ENCODE measurements at regions not wholly inside any gene's neighbourhood (a gene's known extent, or its start where the extent isn't known, plus 50 kb on each side); places are given as distances from the start of the nearest gene placed in this dataset.

DNA sequence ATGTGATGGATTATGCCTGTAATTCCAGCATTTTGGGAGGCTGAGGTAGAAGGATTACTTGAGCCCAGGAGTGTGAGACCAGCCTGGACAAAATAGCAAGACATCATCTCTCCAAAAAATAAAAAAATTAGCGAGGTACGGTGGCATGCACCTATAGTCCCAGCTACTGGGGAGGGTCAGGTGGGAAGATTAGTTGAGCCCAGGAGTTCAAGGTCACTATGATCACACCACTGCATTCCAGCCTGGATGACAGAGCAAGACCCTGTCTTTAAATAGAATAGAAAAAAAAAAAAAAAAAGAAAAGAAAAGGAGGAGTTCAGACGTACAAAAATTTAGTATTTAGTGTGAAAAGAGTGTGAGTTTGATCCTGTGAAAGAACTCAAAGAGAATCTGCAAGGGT is 154.9 kb downstream of the NR4A2 start:
- TF ChIP-seq POLR2AphosphoS5 (IDR thresholded peaks at IDR 0.05; ENCODE audit: insufficient read depth, low read depth, low read length) (no peak), EZH2 (IDR thresholded peaks at IDR 0.05; ENCODE audit: borderline replicate concordance, low read depth, low read length, severe bottlenecking) (no peak)
- TF ChIP-seq, protein P1, sequence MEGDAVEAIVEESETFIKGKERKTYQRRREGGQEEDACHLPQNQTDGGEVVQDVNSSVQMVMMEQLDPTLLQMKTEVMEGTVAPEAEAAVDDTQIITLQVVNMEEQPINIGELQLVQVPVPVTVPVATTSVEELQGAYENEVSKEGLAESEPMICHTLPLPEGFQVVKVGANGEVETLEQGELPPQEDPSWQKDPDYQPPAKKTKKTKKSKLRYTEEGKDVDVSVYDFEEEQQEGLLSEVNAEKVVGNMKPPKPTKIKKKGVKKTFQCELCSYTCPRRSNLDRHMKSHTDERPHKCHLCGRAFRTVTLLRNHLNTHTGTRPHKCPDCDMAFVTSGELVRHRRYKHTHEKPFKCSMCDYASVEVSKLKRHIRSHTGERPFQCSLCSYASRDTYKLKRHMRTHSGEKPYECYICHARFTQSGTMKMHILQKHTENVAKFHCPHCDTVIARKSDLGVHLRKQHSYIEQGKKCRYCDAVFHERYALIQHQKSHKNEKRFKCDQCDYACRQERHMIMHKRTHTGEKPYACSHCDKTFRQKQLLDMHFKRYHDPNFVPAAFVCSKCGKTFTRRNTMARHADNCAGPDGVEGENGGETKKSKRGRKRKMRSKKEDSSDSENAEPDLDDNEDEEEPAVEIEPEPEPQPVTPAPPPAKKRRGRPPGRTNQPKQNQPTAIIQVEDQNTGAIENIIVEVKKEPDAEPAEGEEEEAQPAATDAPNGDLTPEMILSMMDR (IDR thresholded peaks at IDR 0.05; ENCODE audit: extremely low read depth in 1 of 2, insufficient read depth in 1 of 2, low read depth in 1 of 2, low read length in 2 of 2), result no peak
